ENCODE measurements at regions not wholly inside any gene's neighbourhood (a gene's known extent, or its start where the extent isn't known, plus 50 kb on each side); places are given as distances from the start of the nearest gene placed in this dataset.

DNA sequence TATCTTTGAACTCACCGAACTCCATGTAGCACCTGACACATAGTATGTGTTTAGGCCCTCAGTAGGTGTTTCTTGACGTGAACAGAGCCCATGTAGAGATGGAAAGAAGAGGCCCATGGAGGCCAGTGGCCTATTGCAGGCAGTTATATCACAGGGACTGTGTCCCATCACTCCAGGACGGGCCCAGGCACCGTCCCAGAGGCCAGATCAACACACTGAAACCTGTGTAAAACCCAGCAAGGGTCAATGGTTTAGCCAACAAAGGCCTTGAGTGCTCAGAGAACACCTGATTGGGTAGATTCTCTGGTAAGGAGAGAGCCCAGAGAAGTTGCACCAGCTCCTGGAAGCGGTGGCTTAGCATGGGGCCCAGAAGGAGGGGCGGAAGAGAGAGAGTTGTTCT is 82.8 kb downstream of the INHBB start:
- TF ChIP-seq, protein P1, sequence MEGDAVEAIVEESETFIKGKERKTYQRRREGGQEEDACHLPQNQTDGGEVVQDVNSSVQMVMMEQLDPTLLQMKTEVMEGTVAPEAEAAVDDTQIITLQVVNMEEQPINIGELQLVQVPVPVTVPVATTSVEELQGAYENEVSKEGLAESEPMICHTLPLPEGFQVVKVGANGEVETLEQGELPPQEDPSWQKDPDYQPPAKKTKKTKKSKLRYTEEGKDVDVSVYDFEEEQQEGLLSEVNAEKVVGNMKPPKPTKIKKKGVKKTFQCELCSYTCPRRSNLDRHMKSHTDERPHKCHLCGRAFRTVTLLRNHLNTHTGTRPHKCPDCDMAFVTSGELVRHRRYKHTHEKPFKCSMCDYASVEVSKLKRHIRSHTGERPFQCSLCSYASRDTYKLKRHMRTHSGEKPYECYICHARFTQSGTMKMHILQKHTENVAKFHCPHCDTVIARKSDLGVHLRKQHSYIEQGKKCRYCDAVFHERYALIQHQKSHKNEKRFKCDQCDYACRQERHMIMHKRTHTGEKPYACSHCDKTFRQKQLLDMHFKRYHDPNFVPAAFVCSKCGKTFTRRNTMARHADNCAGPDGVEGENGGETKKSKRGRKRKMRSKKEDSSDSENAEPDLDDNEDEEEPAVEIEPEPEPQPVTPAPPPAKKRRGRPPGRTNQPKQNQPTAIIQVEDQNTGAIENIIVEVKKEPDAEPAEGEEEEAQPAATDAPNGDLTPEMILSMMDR (IDR thresholded peaks at IDR 0.05): no peak
- TF ChIP-seq POLR2A (IDR thresholded peaks at IDR 0.05): no peak

Measured in heart left ventricle (tissue), 13 donors.